LNCAP (cell line): ENCODE measurements at regions not wholly inside any gene's neighbourhood (a gene's known extent, or its start where the extent isn't known, plus 50 kb on each side); places are given as distances from the start of the nearest gene placed in this dataset.

ENCODE experiments used
- CTCF ChIP-seq: fragments of 450-650 bp; IDR thresholded peaks from 2 replicates; pipeline ENCODE4 v1.5.1; 2017; ENCODE audit warnings: mild to moderate bottlenecking

- TF ChIP-seq CTCF = no peak
These were observed 801.9 kb downstream of the PLOD2 start for GRCh38 chr3:145359040-145359439.

- no peak for TF ChIP-seq CTCF
These were observed 792.2 kb downstream of the PLOD2 start for GRCh38 chr3:145368748-145369147.

GRCh38 chr3:145370870-145371269, 790.1 kb downstream of the PLOD2 start:
- no peak for TF ChIP-seq CTCF

GRCh38 chr3:145377301-145377700, 783.7 kb downstream of the PLOD2 start:
- no peak for TF ChIP-seq CTCF

GRCh38 chr3:145383416-145383815, 777.6 kb downstream of the PLOD2 start:
- no peak for TF ChIP-seq CTCF

GRCh38 chr3:145384307-145384706, 776.7 kb downstream of the PLOD2 start:
- TF ChIP-seq CTCF = no peak

- no peak for TF ChIP-seq CTCF
These were observed 773.8 kb downstream of the PLOD2 start for GRCh38 chr3:145387211-145387610.

GRCh38 chr3:145395421-145395820, 765.6 kb downstream of the PLOD2 start:
- TF ChIP-seq CTCF = no peak
